ENCODE measurements at regions not wholly inside any gene's neighbourhood (a gene's known extent, or its start where the extent isn't known, plus 50 kb on each side); places are given as distances from the start of the nearest gene placed in this dataset.

DNA sequence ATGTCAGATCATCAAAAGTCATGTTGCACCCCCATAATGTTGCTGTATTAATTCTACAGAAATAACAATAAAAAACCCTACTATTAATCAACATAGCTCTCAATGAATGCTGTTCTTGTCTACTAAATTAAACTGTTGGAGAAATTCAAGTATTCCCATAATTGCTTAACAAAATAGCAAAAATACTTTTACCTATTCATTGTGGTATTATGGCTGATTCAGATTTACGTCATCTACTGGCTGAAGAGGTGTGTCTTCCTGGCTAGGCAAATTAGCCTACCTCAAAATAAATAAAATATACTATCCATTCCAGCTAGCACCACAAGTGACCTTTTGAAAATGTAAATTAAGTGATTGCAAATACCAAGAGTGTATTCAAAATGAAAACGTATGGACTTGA lies 249.4 kb downstream of the MEIS1 start:
- TF ChIP-seq FOXM1 (IDR thresholded peaks at IDR 0.05; ENCODE audit: borderline replicate concordance) (no peak), SUZ12 (IDR thresholded peaks at IDR 0.05) (no peak), BHLHE40 (IDR thresholded peaks at IDR 0.05; ENCODE audit: borderline replicate concordance) (no peak), NFRKB (IDR thresholded peaks at IDR 0.05) (no peak), FOXK2 (IDR thresholded peaks at IDR 0.05) (no peak), ZNF384 (IDR thresholded peaks at IDR 0.05) (no peak), TARDBP (IDR thresholded peaks at IDR 0.05) (no peak), ARNT (IDR thresholded peaks at IDR 0.05) (no peak), SP1 (IDR thresholded peaks at IDR 0.05) (no peak), FOXA1 (IDR thresholded peaks at IDR 0.05) (no peak), LEF1 (IDR thresholded peaks at IDR 0.05; ENCODE audit: borderline replicate concordance) (no peak), HDGF (IDR thresholded peaks at IDR 0.05; ENCODE audit: borderline replicate concordance) (no peak), CTBP1 (IDR thresholded peaks at IDR 0.05; ENCODE audit: borderline replicate concordance) (no peak)

Data from HEK293T (cell line).